NCI-H2107 treated with DMSO at 0.1 percent for 48 hours (cell line): ENCODE measurements at regions not wholly inside any gene's neighbourhood (a gene's known extent, or its start where the extent isn't known, plus 50 kb on each side); places are given as distances from the start of the nearest gene placed in this dataset.

Experiments
- DNase-seq: peaks from one replicate; lab custom pipeline; 2025; ENCODE audit not compliant: unreplicated experiment; lab: John Stamatoyannopoulos, UW

- DNase-seq = no peak
Observed at GRCh38 chr22:22417495-22418162, 90.9 kb downstream of the ZNF280B start.

GRCh38 chr22:22418163-22418549 lies 90.4 kb downstream of the ZNF280B start:
- no peak for DNase-seq

GRCh38 chr22:22418957-22419356 lies 89.6 kb downstream of the ZNF280B start:
- DNase-seq = no peak

GRCh38 chr22:22420580-22420979 lies 88.0 kb downstream of the ZNF280B start:
- no peak for DNase-seq

GRCh38 chr22:22421392-22421791 lies 87.2 kb downstream of the ZNF280B start:
- no peak for DNase-seq

GRCh38 chr22:22422629-22423112 lies 85.9 kb downstream of the ZNF280B start:
- peak; percentile 35 for DNase-seq

- DNase-seq = no peak
Observed at GRCh38 chr22:22423681-22424080, 84.9 kb downstream of the ZNF280B start.

- DNase-seq = no peak
Observed at GRCh38 chr22:22424210-22424800, 84.2 kb downstream of the ZNF280B start.

GRCh38 chr22:22424956-22425355 lies 83.6 kb downstream of the ZNF280B start:
- no peak for DNase-seq

GRCh38 chr22:22425356-22425755 lies 83.2 kb downstream of the ZNF280B start:
- no peak for DNase-seq

- DNase-seq = no peak
Observed at GRCh38 chr22:22425783-22426624, 82.5 kb downstream of the ZNF280B start.

- DNase-seq = no peak
Observed at GRCh38 chr22:22427542-22428065, 80.9 kb downstream of the ZNF280B start.

- no peak for DNase-seq
Observed at GRCh38 chr22:22428222-22429098, 80.1 kb downstream of the ZNF280B start.

GRCh38 chr22:22429369-22430108 lies 79.0 kb downstream of the ZNF280B start:
- DNase-seq = no peak

- no peak for DNase-seq
Observed at GRCh38 chr22:22430111-22430820, 78.3 kb downstream of the ZNF280B start.

- peak; percentile 37 for DNase-seq
Observed at GRCh38 chr22:22431271-22432220, 77.0 kb downstream of the ZNF280B start.

- no peak for DNase-seq
Observed at GRCh38 chr22:22432479-22432878, 76.1 kb downstream of the ZNF280B start.

- DNase-seq = no peak
Observed at GRCh38 chr22:22432937-22433336, 75.6 kb downstream of the ZNF280B start.
